ENCODE measurements at regions not wholly inside any gene's neighbourhood (a gene's known extent, or its start where the extent isn't known, plus 50 kb on each side); places are given as distances from the start of the nearest gene placed in this dataset.

DNA sequence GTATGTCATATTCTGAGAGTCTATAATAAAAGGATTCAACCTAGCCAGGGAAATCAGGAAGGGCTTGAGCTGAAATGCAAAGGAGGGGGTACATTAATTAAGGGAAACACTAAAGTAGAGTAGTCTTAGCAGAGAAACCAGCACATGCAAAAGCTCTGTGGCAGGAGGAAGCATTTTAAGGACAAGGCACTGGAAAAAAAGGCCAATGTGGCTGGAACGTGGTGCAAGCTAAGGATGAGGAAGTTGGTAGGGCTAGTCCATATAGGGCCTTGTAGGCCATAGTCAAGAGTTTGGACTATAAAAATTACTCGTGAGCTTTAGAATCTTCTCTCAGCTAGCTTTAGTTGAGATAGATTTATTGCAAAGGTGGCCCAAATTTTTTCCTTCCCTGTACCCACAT lies 75.2 kb upstream of the TOP1 start:
- TF ChIP-seq SREBF1 (IDR thresholded peaks at IDR 0.05; ENCODE audit: borderline replicate concordance, low read depth, low read length) (no peak), RBFOX2 (IDR thresholded peaks at IDR 0.05; ENCODE audit: low read depth, low read length) (no peak)

All from K562 (cell line).